ENCODE measurements at regions not wholly inside any gene's neighbourhood (a gene's known extent, or its start where the extent isn't known, plus 50 kb on each side); places are given as distances from the start of the nearest gene placed in this dataset.

DNA sequence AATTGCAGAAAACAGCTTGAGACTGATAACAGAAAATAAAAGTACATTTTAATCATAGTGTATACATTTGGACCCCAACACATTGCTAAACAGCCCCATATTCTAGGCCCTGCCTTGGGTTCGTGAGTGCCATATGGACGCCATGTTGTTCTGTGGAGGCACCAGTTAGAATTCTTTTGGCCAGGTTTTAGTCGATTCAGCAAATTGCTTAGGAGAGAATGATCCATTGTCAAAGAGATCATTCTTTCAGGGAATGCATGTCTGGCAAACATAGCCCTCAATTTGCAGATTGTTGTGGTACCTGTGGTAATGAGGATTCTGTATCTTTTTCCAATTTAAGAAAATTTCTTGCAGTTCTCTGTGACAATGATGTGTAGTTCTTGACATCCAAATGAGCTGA lies 183.6 kb upstream of the DDHD1 start:
- Histone ChIP-seq H3K9me3 (no peaks in the 10 kb centered on the region), H3K4me1 (no peaks in the 10 kb centered on the region), H3K27me3 (ENCODE audit: low read depth) (no peaks in the 10 kb centered on the region), H3K4me3 (no peak overlapping the region), H3K36me3 (no peaks in the 10 kb centered on the region), H3K27ac (no peak overlapping the region)
- no peak for DNase-seq
- TF ChIP-seq, protein P1, sequence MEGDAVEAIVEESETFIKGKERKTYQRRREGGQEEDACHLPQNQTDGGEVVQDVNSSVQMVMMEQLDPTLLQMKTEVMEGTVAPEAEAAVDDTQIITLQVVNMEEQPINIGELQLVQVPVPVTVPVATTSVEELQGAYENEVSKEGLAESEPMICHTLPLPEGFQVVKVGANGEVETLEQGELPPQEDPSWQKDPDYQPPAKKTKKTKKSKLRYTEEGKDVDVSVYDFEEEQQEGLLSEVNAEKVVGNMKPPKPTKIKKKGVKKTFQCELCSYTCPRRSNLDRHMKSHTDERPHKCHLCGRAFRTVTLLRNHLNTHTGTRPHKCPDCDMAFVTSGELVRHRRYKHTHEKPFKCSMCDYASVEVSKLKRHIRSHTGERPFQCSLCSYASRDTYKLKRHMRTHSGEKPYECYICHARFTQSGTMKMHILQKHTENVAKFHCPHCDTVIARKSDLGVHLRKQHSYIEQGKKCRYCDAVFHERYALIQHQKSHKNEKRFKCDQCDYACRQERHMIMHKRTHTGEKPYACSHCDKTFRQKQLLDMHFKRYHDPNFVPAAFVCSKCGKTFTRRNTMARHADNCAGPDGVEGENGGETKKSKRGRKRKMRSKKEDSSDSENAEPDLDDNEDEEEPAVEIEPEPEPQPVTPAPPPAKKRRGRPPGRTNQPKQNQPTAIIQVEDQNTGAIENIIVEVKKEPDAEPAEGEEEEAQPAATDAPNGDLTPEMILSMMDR (IDR thresholded peaks at IDR 0.05): no peak
- no peak for ATAC-seq
- intact Hi-C loops (cut with DNase I): no loop called here

DNA sequence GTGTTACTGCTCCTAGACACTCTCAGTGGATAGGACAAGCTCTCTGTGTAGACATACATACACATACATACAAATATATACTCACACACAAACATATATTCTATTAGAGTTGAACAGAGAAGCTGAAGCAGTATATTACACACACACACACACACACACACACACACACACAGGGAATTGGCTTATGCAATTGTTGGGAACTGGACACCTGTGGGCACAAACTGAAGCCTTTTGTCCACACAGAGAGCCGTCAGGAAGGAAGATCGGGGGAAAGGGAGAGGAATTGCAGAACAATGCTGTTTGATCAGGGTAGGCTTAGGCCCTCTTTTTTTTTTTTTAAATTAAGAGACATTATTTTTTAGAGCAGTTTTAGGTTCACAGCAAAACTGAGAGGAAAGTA lies 180.7 kb upstream of the DDHD1 start:
- Histone ChIP-seq H3K36me3 (no peaks in the 10 kb centered on the region), H3K4me3 (no peak overlapping the region), H3K9me3 (no peaks in the 10 kb centered on the region), H3K27me3 (ENCODE audit: low read depth) (no peaks in the 10 kb centered on the region), H3K4me1 (no peaks in the 10 kb centered on the region), H3K27ac (no peak overlapping the region)
- TF ChIP-seq, protein P1 (IDR thresholded peaks at IDR 0.05): no peak
- DNase-seq (no peak), ATAC-seq (no peak)
- intact Hi-C loops (cut with DNase I): no loop called here

DNA sequence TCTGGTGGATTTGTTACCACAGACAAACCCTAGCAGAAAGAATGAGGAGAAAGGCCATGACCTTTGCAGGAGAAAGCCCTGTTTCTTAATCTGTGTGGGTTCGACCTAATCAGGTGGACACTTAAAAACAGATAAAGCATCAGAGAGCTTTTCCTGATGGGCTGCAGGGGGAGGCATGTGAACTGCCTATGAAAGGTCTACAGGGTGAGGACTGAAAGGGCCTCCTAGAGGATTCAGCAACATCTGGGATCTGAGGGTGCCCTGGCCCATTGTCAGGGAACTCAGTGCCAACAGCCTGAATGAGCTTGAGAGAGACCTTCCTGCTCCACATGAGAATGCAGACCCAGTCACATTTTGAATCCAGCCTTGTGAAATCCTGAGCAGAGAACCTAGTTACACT lies 178.8 kb upstream of the DDHD1 start:
- Histone ChIP-seq H3K27me3 (ENCODE audit: low read depth) (no peaks in the 10 kb centered on the region), H3K27ac (no peak overlapping the region), H3K4me3 (no peak overlapping the region), H3K4me1 (no peaks in the 10 kb centered on the region), H3K36me3 (no peaks in the 10 kb centered on the region), H3K9me3 (no peaks in the 10 kb centered on the region)
- ATAC-seq: no peak
- intact Hi-C loops (cut with DNase I): no loop called here
- TF ChIP-seq, protein P1 (IDR thresholded peaks at IDR 0.05): no peak
- DNase-seq: no peak

DNA sequence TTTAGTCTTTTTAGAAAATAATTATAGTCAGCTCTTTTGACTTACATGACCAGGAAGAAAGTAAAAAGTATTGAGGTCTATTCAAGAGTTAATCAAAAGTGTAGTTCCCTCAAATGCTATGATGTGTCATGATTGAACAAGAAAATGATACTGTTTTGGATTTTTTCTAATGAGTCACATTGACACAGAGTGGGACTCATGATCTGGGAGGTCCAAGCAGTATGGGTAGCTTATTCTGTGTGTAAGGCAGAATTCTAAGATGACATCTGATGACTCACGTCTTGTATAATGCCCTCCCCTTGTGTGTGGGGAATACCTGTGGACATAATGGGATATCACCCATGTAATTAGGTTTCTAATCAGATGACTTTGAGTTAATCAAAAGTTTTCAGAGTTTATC lies 178.1 kb upstream of the DDHD1 start:
- no peak overlapping the region for H3K27ac ChIP-seq
- ATAC-seq: no peak
- no peaks in the 10 kb centered on the region for H3K36me3 ChIP-seq
- DNase-seq: no peak
- no peaks in the 10 kb centered on the region for H3K9me3 ChIP-seq
- intact Hi-C loops (cut with DNase I): no loop called here
- no peak overlapping the region for H3K4me3 ChIP-seq
- TF ChIP-seq, protein P1 (IDR thresholded peaks at IDR 0.05): no peak
- H3K4me1 ChIP-seq: no peaks in the 10 kb centered on the region
- H3K27me3 ChIP-seq (ENCODE audit: low read depth): no peaks in the 10 kb centered on the region

DNA sequence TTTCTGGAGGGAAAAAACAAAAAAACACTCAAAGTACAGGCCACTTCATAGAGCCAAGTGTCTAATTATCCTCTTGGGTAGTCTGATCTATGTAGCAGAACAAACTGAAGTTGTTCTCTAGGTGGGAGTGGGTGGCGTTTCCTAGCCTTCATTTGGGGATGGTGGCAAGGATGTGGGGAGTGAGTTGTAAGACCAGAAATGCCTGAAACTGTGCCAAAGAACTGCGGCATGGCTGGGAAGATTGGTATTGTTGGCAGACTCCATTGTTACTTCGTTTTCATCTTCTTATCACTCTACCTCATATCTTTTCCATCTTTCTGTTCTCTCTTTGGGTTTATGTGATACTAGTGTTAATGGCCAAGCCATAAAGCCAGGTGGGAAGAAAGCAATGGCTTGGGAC lies 177.3 kb upstream of the DDHD1 start:
- H3K4me1 ChIP-seq: no peaks in the 10 kb centered on the region
- H3K27me3 ChIP-seq (ENCODE audit: low read depth): no peaks in the 10 kb centered on the region
- no peaks in the 10 kb centered on the region for H3K9me3 ChIP-seq
- ATAC-seq: no peak
- H3K27ac ChIP-seq: no peak overlapping the region
- no peak overlapping the region for H3K4me3 ChIP-seq
- intact Hi-C loops (cut with DNase I): no loop called here
- DNase-seq: no peak
- no peaks in the 10 kb centered on the region for H3K36me3 ChIP-seq
- TF ChIP-seq, protein P1 (IDR thresholded peaks at IDR 0.05): no peak

DNA sequence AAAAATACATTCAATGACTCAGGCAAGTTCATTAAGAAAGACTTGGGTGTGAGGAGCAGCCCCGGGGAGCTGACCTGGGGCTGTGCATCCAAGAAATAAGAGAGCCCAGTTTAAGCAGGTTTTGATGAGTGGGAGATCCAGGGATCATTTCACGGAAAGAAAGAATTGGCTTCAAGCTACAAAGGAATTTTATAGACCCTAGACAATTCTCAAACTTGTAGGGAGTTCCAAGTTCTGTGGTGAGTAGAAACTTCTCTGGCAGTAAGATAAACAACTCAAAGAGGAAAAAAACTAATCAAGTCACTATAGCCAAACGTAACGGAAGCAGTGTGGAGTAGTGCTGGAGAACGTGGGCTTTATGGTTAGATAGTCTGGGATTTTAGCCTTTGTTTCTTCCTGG lies 175.7 kb upstream of the DDHD1 start:
- H3K27ac ChIP-seq: no peak overlapping the region
- H3K9me3 ChIP-seq: no peaks in the 10 kb centered on the region
- TF ChIP-seq, protein P1 (IDR thresholded peaks at IDR 0.05): no peak
- H3K4me3 ChIP-seq: no peak overlapping the region
- H3K4me1 ChIP-seq: no peaks in the 10 kb centered on the region
- H3K27me3 ChIP-seq (ENCODE audit: low read depth): no peaks in the 10 kb centered on the region
- intact Hi-C loops (cut with DNase I): no loop called here
- no peaks in the 10 kb centered on the region for H3K36me3 ChIP-seq
- DNase-seq (no peak), ATAC-seq (no peak)
